COLO668 (cell line): ENCODE measurements at regions not wholly inside any gene's neighbourhood (a gene's known extent, or its start where the extent isn't known, plus 50 kb on each side); places are given as distances from the start of the nearest gene placed in this dataset.
"Not testable (repeated sequence)": the region's sequence is repeated elsewhere in the genome, so short reads cannot be mapped to it uniquely, and the experiment has no call there.

Source experiments
- DNase-seq: peaks from one replicate; lab custom pipeline; 2025; ENCODE audit not compliant: unreplicated experiment; lab: John Stamatoyannopoulos, UW

DNA sequence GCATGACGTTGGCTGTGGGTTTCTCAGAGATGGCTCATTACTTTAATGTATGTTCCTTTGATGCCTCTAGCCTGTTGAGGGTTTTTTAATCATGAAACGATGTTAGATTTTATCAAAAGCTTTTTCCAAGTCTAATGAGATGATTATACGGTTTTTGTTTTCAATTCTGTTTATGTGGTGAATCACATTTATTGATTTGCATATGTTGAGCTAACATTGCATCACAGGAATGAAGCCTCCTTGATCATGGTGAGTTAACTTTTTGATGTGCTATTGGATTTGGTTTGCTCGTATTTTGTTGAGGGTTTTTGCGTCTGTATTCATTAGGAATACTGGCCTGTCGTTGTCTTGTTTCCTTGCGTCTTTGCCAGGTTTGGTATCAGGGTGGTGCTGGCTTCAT is 52.3 kb upstream of the PTPN12 start:
- no peak for DNase-seq

DNA sequence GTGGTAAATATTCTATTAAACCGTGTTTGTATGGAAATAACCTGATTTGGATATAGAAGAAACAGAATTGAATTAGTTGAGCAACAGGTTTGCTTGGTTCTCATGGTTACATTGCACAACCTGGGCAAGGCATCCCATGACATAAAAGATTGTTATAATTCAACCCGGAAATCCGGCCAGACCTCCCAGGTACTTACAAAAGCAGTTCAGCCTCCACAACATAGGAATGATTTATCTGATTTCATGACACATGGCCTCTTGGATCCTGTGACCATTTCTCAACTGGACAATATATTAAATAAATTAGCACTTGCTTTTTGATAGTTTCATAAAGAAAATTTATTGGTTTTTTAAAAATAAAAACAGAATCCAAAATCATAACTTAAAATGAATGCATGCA is 55.1 kb upstream of the PTPN12 start:
- DNase-seq, result peak; percentile 4

DNA sequence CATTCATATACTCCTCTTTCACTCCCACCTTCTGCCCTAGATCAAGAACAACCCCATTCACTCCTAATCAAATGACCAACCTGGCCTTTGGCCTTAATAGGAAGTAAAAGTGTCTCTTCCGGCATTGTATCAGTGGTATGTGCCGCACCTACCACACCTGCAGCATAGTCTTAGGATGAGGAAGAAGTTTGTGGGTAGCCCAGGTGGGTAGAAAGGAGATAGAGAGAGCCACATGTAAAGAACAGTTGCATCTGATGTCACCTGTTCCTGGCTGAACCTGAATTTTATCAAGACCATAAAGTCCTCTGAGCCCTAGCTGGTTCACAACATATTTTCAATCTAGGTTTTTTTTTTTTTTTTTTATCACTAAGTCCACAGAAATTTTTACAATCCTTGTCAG is 55.5 kb upstream of the PTPN12 start:
- DNase-seq, result no peak

DNA sequence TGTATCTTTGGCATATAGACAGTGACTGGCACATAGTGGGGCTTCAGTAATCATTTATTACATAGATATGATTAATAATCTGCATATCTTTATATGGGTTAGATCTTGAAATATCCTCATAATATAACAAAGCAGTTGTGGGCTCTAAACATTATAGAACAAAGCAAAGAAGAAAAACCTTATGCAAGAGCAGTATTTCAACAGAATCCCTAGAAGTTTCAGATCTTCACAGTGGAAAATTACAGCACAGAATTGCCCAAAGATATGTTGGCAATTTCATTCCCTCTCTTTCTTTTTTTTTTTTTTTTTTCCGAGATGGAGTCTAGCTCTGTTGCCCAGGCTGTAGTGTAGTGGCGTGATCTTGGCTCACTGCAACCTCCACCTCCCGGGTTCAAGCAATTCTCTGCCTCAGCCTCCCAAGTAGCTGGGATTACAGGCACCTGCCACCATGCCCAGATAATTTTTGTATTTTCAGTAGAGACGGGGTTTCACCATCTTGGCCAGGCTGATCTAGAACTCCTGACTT is 56.9 kb upstream of the PTPN12 start:
- DNase-seq, result not testable (repeated sequence)

DNA sequence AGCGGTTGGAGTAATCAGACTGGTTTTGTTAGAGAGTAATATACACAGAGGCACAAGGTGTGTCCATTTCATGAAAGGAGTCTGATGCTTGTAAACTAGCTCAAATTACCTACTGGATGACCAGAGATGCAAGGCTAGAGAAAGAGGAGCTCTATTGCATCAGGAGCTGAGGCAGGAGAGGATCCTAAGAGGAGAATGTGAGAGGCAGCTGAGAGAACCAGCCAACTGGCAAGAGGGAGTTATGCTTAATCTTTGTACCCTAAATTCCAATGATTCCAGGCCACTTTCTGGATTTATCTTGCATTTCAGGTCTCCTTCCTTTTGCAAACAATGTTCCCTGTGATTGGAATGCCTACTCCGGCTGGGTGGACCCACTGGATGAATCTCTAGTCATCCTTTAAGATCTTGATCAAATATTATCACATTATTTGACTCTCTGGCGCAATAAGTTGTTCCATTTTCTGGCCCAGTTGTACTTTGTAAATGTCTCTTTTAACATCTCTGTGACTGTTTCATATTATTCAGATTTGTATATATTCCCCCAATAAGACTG is 57.5 kb upstream of the PTPN12 start:
- DNase-seq, result no peak

DNA sequence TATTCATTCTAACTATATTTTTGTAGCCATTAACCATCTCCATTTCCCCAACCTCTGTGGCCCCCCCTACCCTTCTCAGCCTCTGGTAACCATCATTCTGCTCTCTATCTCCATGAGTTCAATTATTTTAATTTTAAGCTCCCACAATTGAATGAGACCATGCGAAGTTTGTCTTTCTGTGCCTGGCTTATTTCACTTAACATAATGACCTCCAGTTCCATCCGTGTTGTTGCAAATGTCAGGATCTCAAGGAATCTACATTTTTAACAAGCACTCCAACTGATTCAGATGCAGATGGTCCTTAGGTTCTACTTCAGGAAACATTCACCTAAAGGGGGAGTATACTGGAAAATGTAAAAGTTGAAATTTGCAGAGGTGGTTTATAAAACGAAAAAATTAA is 60.2 kb upstream of the PTPN12 start:
- DNase-seq, result no peak

DNA sequence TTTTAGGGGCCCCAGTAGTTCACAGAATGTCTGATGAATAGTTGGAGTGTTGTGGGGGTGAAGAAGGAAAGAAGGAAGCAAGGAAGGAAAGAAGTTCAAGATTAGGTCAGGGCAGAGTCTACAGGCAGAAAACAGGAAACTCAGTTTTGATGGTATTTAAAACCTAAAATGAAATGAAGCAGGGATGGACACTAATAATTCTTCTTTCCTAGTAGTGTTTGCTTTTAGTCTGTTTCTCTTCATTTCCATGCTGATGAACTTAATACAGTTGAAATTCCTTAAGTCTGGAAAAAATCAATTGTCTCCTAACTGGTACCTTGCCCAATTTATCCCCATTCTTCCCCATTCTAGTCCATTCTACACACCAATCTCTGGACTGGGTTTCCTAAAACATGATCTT is 59.0 kb upstream of the GSAP start:
- no peak for DNase-seq

DNA sequence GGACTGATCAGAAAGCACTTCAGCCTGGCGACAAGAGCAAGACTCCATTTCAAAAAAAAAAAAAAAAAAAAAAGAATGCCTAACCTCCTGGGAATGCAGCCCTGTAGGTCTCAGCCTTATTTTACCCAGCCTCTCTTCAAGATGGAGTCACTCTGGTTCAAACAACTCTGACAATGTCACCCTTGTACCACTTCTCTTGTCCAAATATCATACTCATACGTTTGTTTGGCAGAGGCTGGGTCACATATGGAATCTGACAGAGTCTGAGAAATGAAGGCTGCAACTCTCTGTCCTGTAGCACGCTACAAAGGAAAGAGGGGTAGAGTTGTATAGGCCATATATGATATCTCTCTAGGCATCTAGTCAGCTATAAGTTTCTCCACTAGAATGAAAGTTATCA is 58.6 kb upstream of the GSAP start:
- DNase-seq, result no peak

DNA sequence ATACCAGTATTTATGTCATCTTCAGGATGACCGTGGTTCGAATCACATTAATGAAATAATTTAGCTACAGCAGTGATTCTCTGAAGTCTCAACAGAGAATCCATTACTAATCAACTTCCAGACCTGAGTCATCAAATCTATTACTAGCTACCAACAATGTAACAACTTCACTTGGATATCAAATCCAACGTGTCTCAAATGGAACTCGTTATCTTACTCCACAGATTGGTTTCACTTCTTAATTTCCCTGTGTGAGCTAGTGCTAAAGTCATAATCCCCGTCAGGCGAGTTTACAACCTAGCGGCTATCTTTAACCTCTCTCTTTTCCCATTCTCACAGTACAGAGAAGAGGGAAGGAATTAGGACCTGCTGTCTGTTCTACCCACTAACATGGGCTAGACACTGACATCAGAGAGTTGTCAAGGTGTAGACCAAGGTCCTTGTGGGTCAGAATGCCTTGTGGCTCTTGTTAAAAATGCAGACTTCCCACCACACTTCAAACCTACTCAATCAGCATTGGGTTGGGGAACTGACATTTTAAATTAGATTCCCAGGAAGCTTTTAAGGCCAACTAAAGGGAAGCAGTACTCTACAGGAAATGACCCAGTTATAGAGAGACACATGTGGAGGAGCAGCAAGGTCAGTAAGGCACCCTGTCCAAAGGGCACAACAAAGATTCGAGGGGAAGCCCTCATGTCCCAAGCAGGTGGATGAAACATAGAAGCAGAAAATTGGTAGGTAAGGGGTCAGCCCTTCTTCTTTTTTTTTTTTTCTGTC is 57.3 kb upstream of the GSAP start:
- DNase-seq, result no peak

DNA sequence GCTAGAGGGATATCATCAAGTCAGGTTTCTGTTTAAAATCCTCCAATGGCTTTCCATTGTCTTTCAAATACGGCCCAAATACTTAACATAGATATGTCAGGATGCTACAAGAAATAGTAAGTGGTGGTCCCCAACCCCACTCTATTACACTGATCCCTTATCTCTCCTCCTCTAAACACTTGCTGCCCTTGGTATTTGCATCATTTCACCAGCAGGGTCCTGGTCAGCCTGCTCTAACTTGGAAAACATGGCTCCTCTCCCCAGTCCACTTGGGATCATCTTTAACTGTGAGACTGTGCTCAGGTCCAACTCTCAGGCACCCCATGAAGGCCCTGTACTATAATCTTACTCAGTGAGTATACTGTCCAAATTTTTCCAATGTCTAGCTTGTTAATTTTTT is 53.8 kb upstream of the GSAP start:
- no peak for DNase-seq

DNA sequence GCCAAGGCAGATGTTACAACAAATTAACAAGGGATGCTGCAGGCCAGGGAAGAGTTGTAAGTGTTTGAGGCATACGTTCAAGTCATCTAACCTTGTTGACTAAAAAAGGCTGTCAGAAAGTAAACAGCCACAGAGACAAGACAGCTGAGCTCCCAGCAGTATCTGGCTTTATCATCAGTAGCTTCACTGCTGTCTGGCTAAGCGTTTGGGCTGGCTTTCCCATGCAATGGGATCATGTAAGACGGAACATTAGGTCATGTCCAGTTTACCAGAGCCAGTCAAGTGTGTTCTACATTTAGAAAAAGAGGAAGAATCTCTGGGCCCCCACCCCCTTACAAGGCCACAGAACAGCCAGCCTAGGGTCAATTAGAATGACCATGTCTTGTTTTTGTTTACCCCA is 51.3 kb upstream of the GSAP start:
- DNase-seq, result no peak

DNA sequence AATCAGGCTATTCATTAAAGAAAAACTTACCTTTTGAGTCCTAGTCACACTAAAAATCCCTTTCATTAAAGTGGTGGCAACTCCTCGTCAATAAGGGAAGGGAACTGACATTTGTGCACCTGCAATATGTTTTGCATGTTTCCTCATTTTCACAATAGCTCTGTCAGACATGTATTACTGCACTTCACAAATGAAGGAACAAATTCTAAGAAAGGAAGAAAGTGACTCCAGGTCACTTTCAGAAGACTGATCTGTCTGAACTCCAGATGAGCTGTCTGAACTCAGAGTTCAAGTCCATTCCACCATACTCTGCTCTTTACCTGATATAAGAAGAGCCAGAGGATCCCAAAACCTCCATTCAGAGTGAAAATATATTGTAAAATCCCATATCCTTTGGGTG is 50.3 kb upstream of the GSAP start:
- DNase-seq, result no peak
